ENCODE measurements at regions not wholly inside any gene's neighbourhood (a gene's known extent, or its start where the extent isn't known, plus 50 kb on each side); places are given as distances from the start of the nearest gene placed in this dataset.
"Not testable (repeated sequence)": the region's sequence is repeated elsewhere in the genome, so short reads cannot be mapped to it uniquely, and the experiment has no call there.

- DNase-seq = no peak
- Mint-ChIP-seq H3K4me1 (no peaks in the 10 kb centered on the region), H3K9me3 (ENCODE audit: low read depth) (no peaks in the 10 kb centered on the region), H3K36me3 (ENCODE audit: low read depth) (no peaks in the 10 kb centered on the region), H3K4me3 (no peak overlapping the region), H3K27me3 (no peaks in the 10 kb centered on the region), H3K27ac (no peak overlapping the region)
- ATAC-seq = no peak
- intact Hi-C loops (cut with DNase I, micrococcal nuclease) = no loop called here
- POLR2A ChIA-PET = no interaction called here
- CTCF ChIA-PET = no interaction called here
Observed at GRCh38 chrX:94752434-94753169, 1078.6 kb downstream of the FAM133A start.

- intact Hi-C loops (cut with DNase I, micrococcal nuclease) = no loop called here
- POLR2A ChIA-PET = no interaction called here
- no peaks in the 10 kb centered on the region for H3K27me3 Mint-ChIP-seq
- DNase-seq = no peak
- no peaks in the 10 kb centered on the region for H3K9me3 Mint-ChIP-seq (ENCODE audit: low read depth)
- no peak overlapping the region for H3K27ac Mint-ChIP-seq
- ATAC-seq = no peak
- no peak overlapping the region for H3K4me3 Mint-ChIP-seq
- no peaks in the 10 kb centered on the region for H3K36me3 Mint-ChIP-seq (ENCODE audit: low read depth)
- H3K4me1 Mint-ChIP-seq = no peaks in the 10 kb centered on the region
- CTCF ChIA-PET = interaction anchor here (0.7 kb wide), 1 partner anchor 902 kb away, joined by 3 read pairs; no protein-coding TSS in a partner anchor
Observed at GRCh38 chrX:94758130-94758529, 1084.1 kb downstream of the FAM133A start.

GRCh38 chrX:94775640-94776039 is 1101.6 kb downstream of the FAM133A start:
- H3K27ac Mint-ChIP-seq = no peak overlapping the region
- H3K27me3 Mint-ChIP-seq = no peaks in the 10 kb centered on the region
- DNase-seq (no peak), ATAC-seq (no peak)
- intact Hi-C loops (cut with DNase I, micrococcal nuclease) = no loop called here
- ChIA-PET POLR2A (no interaction called here), CTCF (no interaction called here)
- no peaks in the 10 kb centered on the region for H3K9me3 Mint-ChIP-seq (ENCODE audit: low read depth)
- no peaks in the 10 kb centered on the region for H3K4me1 Mint-ChIP-seq
- H3K4me3 Mint-ChIP-seq = no peak overlapping the region
- no peaks in the 10 kb centered on the region for H3K36me3 Mint-ChIP-seq (ENCODE audit: low read depth)

- H3K36me3 Mint-ChIP-seq (ENCODE audit: low read depth) = no peaks in the 10 kb centered on the region
- ChIA-PET CTCF (no interaction called here), POLR2A (no interaction called here)
- H3K27ac Mint-ChIP-seq = no peak overlapping the region
- H3K9me3 Mint-ChIP-seq (ENCODE audit: low read depth) = peaks cover 9% of the 10 kb centered on the region
- intact Hi-C loops (cut with DNase I, micrococcal nuclease) = no loop called here
- DNase-seq (no peak), ATAC-seq (no peak)
- H3K4me1 Mint-ChIP-seq = no peaks in the 10 kb centered on the region
- no peak overlapping the region for H3K4me3 Mint-ChIP-seq
- H3K27me3 Mint-ChIP-seq = no peaks in the 10 kb centered on the region
Observed at GRCh38 chrX:94813541-94813940, 1139.5 kb downstream of the FAM133A start.

- DNase-seq (no peak), ATAC-seq (no peak)
- H3K4me3 Mint-ChIP-seq = no peak overlapping the region
- no peaks in the 10 kb centered on the region for H3K27me3 Mint-ChIP-seq
- intact Hi-C loops (cut with DNase I, micrococcal nuclease) = no loop called here
- no peak overlapping the region for H3K27ac Mint-ChIP-seq
- peaks cover 9% of the 10 kb centered on the region for H3K9me3 Mint-ChIP-seq (ENCODE audit: low read depth)
- ChIA-PET CTCF (no interaction called here), POLR2A (no interaction called here)
- no peaks in the 10 kb centered on the region for H3K36me3 Mint-ChIP-seq (ENCODE audit: low read depth)
- no peaks in the 10 kb centered on the region for H3K4me1 Mint-ChIP-seq
Observed at GRCh38 chrX:94814216-94814615, 1140.2 kb downstream of the FAM133A start.

GRCh38 chrX:94830717-94831116 is 1156.7 kb downstream of the FAM133A start:
- no peaks in the 10 kb centered on the region for H3K4me1 Mint-ChIP-seq
- H3K36me3 Mint-ChIP-seq (ENCODE audit: low read depth) = no peaks in the 10 kb centered on the region
- ChIA-PET POLR2A (no interaction called here), CTCF (no interaction called here)
- no peak overlapping the region for H3K27ac Mint-ChIP-seq
- no peak overlapping the region for H3K4me3 Mint-ChIP-seq
- no peak for DNase-seq
- no peaks in the 10 kb centered on the region for H3K27me3 Mint-ChIP-seq
- ATAC-seq = no peak
- no peaks in the 10 kb centered on the region for H3K9me3 Mint-ChIP-seq (ENCODE audit: low read depth)
- intact Hi-C loops (cut with DNase I, micrococcal nuclease) = no loop called here

GRCh38 chrX:94831364-94831763 is 1157.4 kb downstream of the FAM133A start:
- Mint-ChIP-seq H3K27me3 (no peaks in the 10 kb centered on the region), H3K9me3 (ENCODE audit: low read depth) (no peaks in the 10 kb centered on the region), H3K27ac (no peak overlapping the region), H3K36me3 (ENCODE audit: low read depth) (no peaks in the 10 kb centered on the region), H3K4me1 (no peaks in the 10 kb centered on the region), H3K4me3 (no peak overlapping the region)
- DNase-seq = no peak
- ChIA-PET CTCF (no interaction called here), POLR2A (no interaction called here)
- intact Hi-C loops (cut with DNase I, micrococcal nuclease) = no loop called here
- ATAC-seq = no peak

GRCh38 chrX:94834226-94834625 is 1160.2 kb downstream of the FAM133A start:
- Mint-ChIP-seq H3K4me3 (no peak overlapping the region), H3K9me3 (ENCODE audit: low read depth) (no peaks in the 10 kb centered on the region), H3K36me3 (ENCODE audit: low read depth) (no peaks in the 10 kb centered on the region), H3K27me3 (no peaks in the 10 kb centered on the region), H3K4me1 (no peaks in the 10 kb centered on the region), H3K27ac (no peak overlapping the region)
- ChIA-PET CTCF (no interaction called here), POLR2A (no interaction called here)
- intact Hi-C loops (cut with DNase I, micrococcal nuclease) = no loop called here
- no peak for DNase-seq
- ATAC-seq = no peak

GRCh38 chrX:94850811-94851210 is 1176.8 kb downstream of the FAM133A start:
- DNase-seq = no peak
- no peaks in the 10 kb centered on the region for H3K27me3 Mint-ChIP-seq
- ATAC-seq = no peak
- no peak overlapping the region for H3K27ac Mint-ChIP-seq
- no peaks in the 10 kb centered on the region for H3K36me3 Mint-ChIP-seq (ENCODE audit: low read depth)
- H3K4me3 Mint-ChIP-seq = no peak overlapping the region
- ChIA-PET POLR2A (no interaction called here), CTCF (no interaction called here)
- H3K4me1 Mint-ChIP-seq = no peaks in the 10 kb centered on the region
- no peaks in the 10 kb centered on the region for H3K9me3 Mint-ChIP-seq (ENCODE audit: low read depth)
- intact Hi-C loops (cut with DNase I, micrococcal nuclease) = no loop called here

- no peaks in the 10 kb centered on the region for H3K27me3 Mint-ChIP-seq
- no peak overlapping the region for H3K4me3 Mint-ChIP-seq
- intact Hi-C loops (cut with DNase I, micrococcal nuclease) = no loop called here
- ATAC-seq = no peak
- no peaks in the 10 kb centered on the region for H3K36me3 Mint-ChIP-seq (ENCODE audit: low read depth)
- H3K27ac Mint-ChIP-seq = no peak overlapping the region
- no peaks in the 10 kb centered on the region for H3K9me3 Mint-ChIP-seq (ENCODE audit: low read depth)
- ChIA-PET POLR2A (no interaction called here), CTCF (no interaction called here)
- no peak for DNase-seq
- H3K4me1 Mint-ChIP-seq = no peaks in the 10 kb centered on the region
Observed at GRCh38 chrX:94854251-94854650, 1180.2 kb downstream of the FAM133A start.

GRCh38 chrX:94862470-94862869 is 1188.5 kb downstream of the FAM133A start:
- H3K27me3 Mint-ChIP-seq; POLR2A ChIA-PET; CTCF ChIA-PET; H3K27ac Mint-ChIP-seq; H3K36me3 Mint-ChIP-seq (ENCODE audit: low read depth); intact Hi-C loops (cut with DNase I, micrococcal nuclease); DNase-seq; ATAC-seq; H3K4me1 Mint-ChIP-seq; H3K9me3 Mint-ChIP-seq (ENCODE audit: low read depth); H3K4me3 Mint-ChIP-seq: not testable (repeated sequence)

GRCh38 chrX:94871640-94872039 is 1197.6 kb downstream of the FAM133A start:
- no peaks in the 10 kb centered on the region for H3K27me3 Mint-ChIP-seq

GRCh38 chrX:94901849-94902248 is 1227.8 kb downstream of the FAM133A start:
- Mint-ChIP-seq H3K36me3 (ENCODE audit: low read depth) (no peaks in the 10 kb centered on the region), H3K27me3 (no peaks in the 10 kb centered on the region), H3K27ac (no peak overlapping the region), H3K9me3 (ENCODE audit: low read depth) (peaks cover 1% of the 10 kb centered on the region), H3K4me3 (no peak overlapping the region), H3K4me1 (no peaks in the 10 kb centered on the region)
- no peak for ATAC-seq
- intact Hi-C loops (cut with DNase I, micrococcal nuclease) = no loop called here
- ChIA-PET CTCF (interaction anchor here (0.5 kb wide), 1 partner anchor 48 kb away, joined by 3 read pairs; no protein-coding TSS in a partner anchor), POLR2A (no interaction called here)
- DNase-seq = no peak

More at GRCh38 chrX:94871640-94872039, 1197.6 kb downstream of the FAM133A start:
- ATAC-seq = no peak
- ChIA-PET CTCF (no interaction called here), POLR2A (no interaction called here)
- intact Hi-C loops (cut with DNase I, micrococcal nuclease) = no loop called here
- Mint-ChIP-seq H3K27ac (no peak overlapping the region), H3K36me3 (ENCODE audit: low read depth) (no peaks in the 10 kb centered on the region), H3K9me3 (ENCODE audit: low read depth) (peaks cover 1% of the 10 kb centered on the region), H3K4me3 (no peak overlapping the region), H3K4me1 (no peaks in the 10 kb centered on the region)
- no peak for DNase-seq

Measured in activated CD4-positive, alpha-beta T cell treated with anti-CD3 and anti-CD28 coated beads for 36 hours (primary cell).